CD4-positive, alpha-beta T cell treated with Interleukin-17A for 1 hour (primary cell): ENCODE measurements at regions not wholly inside any gene's neighbourhood (a gene's known extent, or its start where the extent isn't known, plus 50 kb on each side); places are given as distances from the start of the nearest gene placed in this dataset.

Experiments used
- DNase-seq: peaks from one replicate; pipeline ENCODE4 v3.0.0-alpha.2; 2020

DNA sequence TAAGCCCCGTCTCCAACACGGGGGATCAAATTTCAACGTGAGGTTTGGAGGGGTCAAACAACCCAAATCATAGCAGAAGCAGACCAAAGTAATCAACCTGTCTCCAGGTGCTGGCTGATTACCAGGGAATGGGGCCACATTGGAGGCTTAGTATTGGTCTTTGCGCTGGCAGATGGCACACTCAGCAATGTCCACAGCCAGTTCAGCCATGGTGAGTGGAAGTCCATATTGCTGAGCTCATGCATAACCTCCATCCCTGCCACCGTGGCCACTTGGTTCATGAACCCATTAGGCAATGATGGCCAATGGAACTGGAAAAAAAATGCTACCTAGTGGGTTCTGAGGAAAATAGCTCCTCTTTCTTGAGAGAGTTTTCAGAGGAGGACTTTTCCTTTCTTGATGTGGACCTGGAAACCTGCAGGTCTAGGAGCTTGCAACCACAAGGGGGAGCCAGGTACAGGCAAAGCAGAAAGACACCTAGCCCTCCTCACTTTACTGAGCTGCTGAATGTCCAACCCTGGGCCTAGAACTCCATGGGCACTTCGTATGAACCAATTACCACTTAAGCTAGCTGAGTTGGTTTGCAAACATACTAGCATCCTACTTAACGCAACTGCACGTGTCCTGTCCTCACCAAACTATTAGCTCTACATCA is 128.0 kb upstream of the GYPC start:
- DNase-seq: peak; percentile 75

GRCh38 chr2:126531029-126531428 is 124.9 kb upstream of the GYPC start:
- no peak for DNase-seq

GRCh38 chr2:126534478-126534877 is 121.5 kb upstream of the GYPC start:
- no peak for DNase-seq

GRCh38 chr2:126535408-126535807 is 120.5 kb upstream of the GYPC start:
- no peak for DNase-seq

DNA sequence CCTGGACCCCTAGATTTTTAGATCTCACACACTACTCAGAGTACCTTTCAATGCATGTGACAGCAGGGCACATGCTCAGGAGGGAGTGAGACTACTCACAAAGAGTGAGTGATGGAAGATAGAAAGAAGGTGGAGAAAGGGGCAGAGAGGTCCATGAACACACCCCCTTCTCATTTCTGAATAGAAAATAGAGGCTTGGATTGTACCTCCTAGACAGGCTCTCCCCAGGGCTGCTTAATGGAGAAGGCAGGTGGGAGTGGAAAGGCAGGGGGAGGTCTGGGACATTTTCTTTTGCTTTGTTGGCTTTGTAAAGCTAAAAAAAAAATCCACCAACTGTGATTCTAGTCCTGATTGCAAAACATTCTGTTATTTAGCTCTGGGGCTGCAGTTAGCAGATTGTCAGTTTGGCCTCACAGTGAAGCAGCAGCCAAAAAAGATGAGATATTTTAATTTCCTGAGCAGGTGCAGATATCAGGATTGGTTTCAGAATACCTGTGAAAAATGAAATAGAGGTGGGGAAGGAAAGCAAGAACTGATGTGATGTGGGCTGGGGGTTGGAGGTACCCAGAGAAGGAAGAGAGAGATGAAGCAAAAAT is 119.3 kb upstream of the GYPC start:
- no peak for DNase-seq

DNA sequence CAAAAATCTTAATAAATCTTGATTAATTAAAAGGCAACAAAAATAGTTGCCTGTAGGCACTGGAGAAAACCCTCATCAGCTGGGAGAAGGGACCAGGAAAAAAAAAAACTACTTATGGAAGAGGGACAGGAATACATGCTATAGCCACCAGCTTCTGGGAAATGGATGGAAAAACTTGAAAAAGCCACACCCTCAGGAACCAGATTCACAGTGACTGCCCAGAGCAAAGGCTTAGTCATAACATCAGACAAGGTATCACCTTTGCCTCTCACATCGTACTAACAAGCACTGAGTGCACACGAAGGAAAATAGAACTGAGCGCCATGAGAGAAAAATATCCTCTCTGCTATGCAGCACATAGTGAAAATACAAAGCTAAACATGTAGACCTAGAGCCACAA is 116.9 kb upstream of the GYPC start:
- DNase-seq: no peak

DNA sequence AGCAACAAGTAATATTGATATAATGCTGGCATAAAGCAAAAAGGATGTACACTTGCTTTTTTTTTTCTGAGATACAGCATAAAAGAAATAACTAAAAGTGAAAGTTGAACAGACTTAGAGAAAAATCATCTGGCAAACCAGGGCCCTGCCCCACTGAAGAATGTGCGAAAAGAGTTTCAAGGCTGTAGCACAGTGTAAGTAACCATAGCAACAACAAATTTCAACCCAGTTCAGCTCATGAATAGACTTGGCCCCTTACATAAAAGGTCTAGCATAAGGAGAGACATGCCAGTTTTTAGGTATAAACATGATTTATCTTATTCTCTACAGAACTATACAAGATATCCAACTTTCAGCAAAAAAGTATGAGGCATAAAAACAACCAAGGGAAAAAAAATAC is 113.7 kb upstream of the GYPC start:
- no peak for DNase-seq

DNA sequence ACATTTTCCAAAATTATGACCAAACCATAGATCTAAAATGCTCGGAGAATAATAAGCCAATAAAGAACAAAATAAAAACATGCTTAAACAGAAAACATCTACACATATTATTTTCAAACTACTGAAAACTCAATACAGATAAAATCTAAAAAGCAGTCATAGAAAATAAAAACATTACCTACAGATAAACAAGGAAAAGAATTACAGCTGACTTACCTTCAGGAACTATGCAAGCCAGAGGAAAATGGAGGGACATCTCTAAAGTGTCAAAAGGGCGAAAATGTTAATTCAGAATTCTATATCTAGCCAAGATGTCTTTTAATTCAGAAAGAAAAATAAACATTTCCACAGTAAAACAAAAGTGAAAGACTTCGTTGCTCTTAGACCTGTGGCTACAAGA is 112.9 kb upstream of the GYPC start:
- DNase-seq: no peak

- no peak for DNase-seq
Observed at GRCh38 chr2:126558029-126558428, 97.9 kb upstream of the GYPC start.

DNA sequence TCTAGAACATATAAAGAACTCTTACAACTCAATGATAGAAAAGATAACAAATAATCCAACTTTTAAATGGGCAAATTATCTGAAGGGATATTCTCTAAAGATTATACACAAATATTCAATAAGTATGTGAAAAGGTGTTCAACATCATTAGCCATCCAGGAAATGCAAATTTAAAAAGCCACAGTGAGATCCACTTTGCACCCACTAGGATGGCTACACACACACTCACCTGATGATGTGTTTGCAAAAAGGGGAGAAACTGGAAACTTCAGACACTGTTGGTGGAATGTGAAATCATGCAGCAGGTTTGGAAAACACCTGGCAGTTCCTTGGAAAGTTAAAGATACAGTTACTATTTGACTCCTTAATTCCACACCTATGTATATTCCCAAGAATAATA is 87.2 kb upstream of the GYPC start:
- no peak for DNase-seq

GRCh38 chr2:126571403-126571802 is 84.6 kb upstream of the GYPC start:
- no peak for DNase-seq

DNA sequence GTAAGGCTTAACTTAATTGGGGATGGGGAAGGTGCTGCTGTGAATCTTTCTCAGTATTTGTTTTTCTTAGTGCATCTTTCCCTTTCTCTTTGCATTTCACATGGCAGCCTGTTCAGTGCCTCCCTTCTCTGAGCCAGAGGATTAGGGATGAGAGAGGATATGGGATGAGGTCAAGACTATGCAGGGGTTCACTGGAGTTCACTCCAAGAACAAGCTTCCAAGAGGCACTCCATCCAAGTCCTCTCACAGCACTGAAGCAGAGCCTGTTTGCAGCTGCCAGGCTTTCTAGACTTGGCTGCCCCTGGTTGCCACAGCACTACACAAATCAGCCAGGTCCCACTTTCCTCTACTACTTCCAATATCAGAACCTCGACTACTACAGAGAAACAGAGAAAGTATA is 80.3 kb upstream of the GYPC start:
- DNase-seq: no peak

DNA sequence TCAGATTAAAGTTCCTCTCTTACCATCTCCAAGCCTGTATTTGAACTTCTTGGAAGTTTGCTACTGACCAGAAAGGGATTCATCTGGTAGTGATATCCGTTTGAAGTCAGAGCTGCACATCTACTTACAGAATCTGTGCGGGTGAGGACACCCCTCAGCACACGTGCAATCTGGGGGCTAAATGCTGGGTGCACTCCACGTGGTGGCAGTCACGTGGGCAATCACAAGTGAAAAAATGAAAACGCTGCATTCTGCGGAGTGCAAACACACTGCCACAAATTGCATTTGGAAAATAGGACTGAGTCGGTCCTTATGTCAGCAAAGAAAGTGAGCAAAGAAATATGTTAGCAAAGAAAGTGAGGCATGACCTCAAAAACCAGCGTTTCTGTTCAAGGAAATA is 76.1 kb upstream of the GYPC start:
- no peak for DNase-seq

DNA sequence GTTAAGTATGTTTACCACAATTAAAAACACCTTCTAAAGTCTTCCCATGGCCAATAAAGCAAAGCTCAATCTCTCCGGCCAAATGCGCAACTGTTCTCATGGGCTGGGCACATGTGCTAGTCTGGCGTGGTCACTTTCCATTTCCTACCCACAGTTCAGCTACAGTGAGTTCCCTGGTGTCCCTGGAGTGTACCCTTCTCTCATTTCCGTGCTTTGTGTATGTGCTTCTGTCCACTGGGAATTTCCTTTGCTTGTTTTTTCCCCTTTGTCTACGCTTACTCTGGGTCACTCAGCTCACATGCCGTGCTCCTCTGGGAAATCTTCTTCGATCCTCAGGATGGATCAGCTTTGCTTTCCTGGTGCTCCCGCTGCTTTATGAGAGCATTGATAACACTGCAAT is 69.6 kb upstream of the GYPC start:
- no peak for DNase-seq

- no peak for DNase-seq
Observed at GRCh38 chr2:126599062-126599461, 56.9 kb upstream of the GYPC start.

GRCh38 chr2:126600742-126601141 is 55.2 kb upstream of the GYPC start:
- DNase-seq: no peak

GRCh38 chr2:126602334-126602733 is 53.6 kb upstream of the GYPC start:
- no peak for DNase-seq
